OCI-LY7 (cell line): ENCODE measurements at regions not wholly inside any gene's neighbourhood (a gene's known extent, or its start where the extent isn't known, plus 50 kb on each side); places are given as distances from the start of the nearest gene placed in this dataset.

Experiments used
- CTCF ChIP-seq: fragments of 200-600 bp; sonication (generic); conservative IDR thresholded peaks from 2 replicates; pipeline ENCODE4 v1.5.1; 2014; ENCODE audit warnings: mild to moderate bottlenecking, antibody characterized with exemption, low read length, moderate library complexity, mixed read lengths
- EZH2phosphoT487 ChIP-seq: fragments of 200-600 bp; sonication (generic); IDR thresholded peaks from 2 replicates; pipeline ENCODE4 v1.6.1; 2018; ENCODE audit warnings: low read depth, borderline replicate concordance, mild to moderate bottlenecking, mixed run types, antibody characterized with exemption, low read length, moderate library complexity, mixed read lengths

GRCh38 chr14:105909046-105909827 lies 382.9 kb downstream of the TMEM121 start:
- no peak for TF ChIP-seq CTCF
- TF ChIP-seq EZH2phosphoT487, result no peak
